ENCODE measurements at regions not wholly inside any gene's neighbourhood (a gene's known extent, or its start where the extent isn't known, plus 50 kb on each side); places are given as distances from the start of the nearest gene placed in this dataset.

DNA sequence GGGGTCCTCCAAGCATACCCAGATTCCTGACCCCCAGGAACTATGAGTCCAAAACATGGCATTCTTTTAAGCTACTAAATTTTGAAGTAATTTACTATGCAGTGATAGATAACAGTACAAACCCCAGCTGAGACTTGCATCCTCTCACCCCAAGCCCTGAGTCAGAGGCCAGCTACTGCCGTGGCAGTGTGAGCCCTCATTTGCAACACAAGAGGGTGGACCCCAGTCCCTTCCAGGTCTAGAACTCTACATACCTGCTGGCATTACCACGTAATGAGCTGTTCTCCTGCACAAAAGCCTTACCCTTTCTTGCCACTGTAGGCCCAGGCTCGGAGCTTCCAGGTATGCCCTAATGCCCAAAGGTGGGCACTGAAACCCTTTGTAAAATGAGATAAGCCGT lies 108.6 kb upstream of the ERCC6L2 start:
- no peak for TF ChIP-seq CEBPB (IDR thresholded peaks at IDR 0.05; ENCODE audit: low read depth, low read length)
- TF ChIP-seq, protein P1, sequence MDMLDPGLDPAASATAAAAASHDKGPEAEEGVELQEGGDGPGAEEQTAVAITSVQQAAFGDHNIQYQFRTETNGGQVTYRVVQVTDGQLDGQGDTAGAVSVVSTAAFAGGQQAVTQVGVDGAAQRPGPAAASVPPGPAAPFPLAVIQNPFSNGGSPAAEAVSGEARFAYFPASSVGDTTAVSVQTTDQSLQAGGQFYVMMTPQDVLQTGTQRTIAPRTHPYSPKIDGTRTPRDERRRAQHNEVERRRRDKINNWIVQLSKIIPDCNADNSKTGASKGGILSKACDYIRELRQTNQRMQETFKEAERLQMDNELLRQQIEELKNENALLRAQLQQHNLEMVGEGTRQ (IDR thresholded peaks at IDR 0.05; ENCODE audit: low read depth, low read length): no peak
- TF ChIP-seq, protein P2, sequence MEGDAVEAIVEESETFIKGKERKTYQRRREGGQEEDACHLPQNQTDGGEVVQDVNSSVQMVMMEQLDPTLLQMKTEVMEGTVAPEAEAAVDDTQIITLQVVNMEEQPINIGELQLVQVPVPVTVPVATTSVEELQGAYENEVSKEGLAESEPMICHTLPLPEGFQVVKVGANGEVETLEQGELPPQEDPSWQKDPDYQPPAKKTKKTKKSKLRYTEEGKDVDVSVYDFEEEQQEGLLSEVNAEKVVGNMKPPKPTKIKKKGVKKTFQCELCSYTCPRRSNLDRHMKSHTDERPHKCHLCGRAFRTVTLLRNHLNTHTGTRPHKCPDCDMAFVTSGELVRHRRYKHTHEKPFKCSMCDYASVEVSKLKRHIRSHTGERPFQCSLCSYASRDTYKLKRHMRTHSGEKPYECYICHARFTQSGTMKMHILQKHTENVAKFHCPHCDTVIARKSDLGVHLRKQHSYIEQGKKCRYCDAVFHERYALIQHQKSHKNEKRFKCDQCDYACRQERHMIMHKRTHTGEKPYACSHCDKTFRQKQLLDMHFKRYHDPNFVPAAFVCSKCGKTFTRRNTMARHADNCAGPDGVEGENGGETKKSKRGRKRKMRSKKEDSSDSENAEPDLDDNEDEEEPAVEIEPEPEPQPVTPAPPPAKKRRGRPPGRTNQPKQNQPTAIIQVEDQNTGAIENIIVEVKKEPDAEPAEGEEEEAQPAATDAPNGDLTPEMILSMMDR (conservative IDR thresholded peaks at IDR 0.05; ENCODE audit: low read depth, low read length): no peak
- no peak for TF ChIP-seq POLR2A (IDR thresholded peaks at IDR 0.05; ENCODE audit: low read depth, low read length)
- TF ChIP-seq RAD21 (IDR thresholded peaks at IDR 0.05; ENCODE audit: low read length): no peak
- no peak for TF ChIP-seq MAFK (IDR thresholded peaks at IDR 0.05; ENCODE audit: low read depth, low read length)
- no peak for TF ChIP-seq FOS (IDR thresholded peaks at IDR 0.05; ENCODE audit: low read depth, low read length)
- TF ChIP-seq MAZ (IDR thresholded peaks at IDR 0.05; ENCODE audit: borderline replicate concordance, low read depth, low read length): no peak
- TF ChIP-seq RFX5 (IDR thresholded peaks at IDR 0.05; ENCODE audit: low read depth, low read length): no peak
- no peak for TF ChIP-seq MXI1 (IDR thresholded peaks at IDR 0.05; ENCODE audit: borderline replicate concordance, low read depth, low read length)
- TF ChIP-seq, protein P3, sequence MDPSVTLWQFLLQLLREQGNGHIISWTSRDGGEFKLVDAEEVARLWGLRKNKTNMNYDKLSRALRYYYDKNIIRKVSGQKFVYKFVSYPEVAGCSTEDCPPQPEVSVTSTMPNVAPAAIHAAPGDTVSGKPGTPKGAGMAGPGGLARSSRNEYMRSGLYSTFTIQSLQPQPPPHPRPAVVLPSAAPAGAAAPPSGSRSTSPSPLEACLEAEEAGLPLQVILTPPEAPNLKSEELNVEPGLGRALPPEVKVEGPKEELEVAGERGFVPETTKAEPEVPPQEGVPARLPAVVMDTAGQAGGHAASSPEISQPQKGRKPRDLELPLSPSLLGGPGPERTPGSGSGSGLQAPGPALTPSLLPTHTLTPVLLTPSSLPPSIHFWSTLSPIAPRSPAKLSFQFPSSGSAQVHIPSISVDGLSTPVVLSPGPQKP (IDR thresholded peaks at IDR 0.05; ENCODE audit: borderline replicate concordance, low read depth, low read length): no peak
- TF ChIP-seq SMC3 (IDR thresholded peaks at IDR 0.05; ENCODE audit: low read depth, low read length): no peak
- no peak for TF ChIP-seq BHLHE40 (IDR thresholded peaks at IDR 0.05; ENCODE audit: low read depth, low read length)
